ENCODE measurements at regions not wholly inside any gene's neighbourhood (a gene's known extent, or its start where the extent isn't known, plus 50 kb on each side); places are given as distances from the start of the nearest gene placed in this dataset.

- WGBS, 2 donors: 82% methylated on average over 7 of the region's 7 CpGs
- H3K36me3 ChIP-seq: no peaks in the 10 kb centered on the region
- no peak for TF ChIP-seq POLR2A (IDR thresholded peaks at IDR 0.05)
- no peak for TF ChIP-seq CTCF (IDR thresholded peaks at IDR 0.05)
- TF ChIP-seq EP300 (IDR thresholded peaks at IDR 0.05): no peak
- H3K4me3 ChIP-seq: no peak overlapping the region
- no peak overlapping the region for H3K27ac ChIP-seq
- no peak for DNase-seq (ENCODE audit: low spot score in 2 of 2)
- H3K27me3 ChIP-seq: no peaks in the 10 kb centered on the region
- peaks cover 0 to 15% (median 0%) of the 10 kb centered on the region in 4 donors for H3K9me3 ChIP-seq
- no peaks in the 10 kb centered on the region for H3K4me1 ChIP-seq
Measured at GRCh38 chr22:48118654-48119053, 1356.2 kb downstream of the TBC1D22A start.

- peaks cover 0 to 5% (median 0%) of the 10 kb centered on the region in 4 donors for H3K9me3 ChIP-seq
- no peaks in the 10 kb centered on the region for H3K36me3 ChIP-seq
- no peak overlapping the region for H3K4me3 ChIP-seq
- WGBS, 2 donors: 75 to 77% methylated on average over 4 of the region's 4 CpGs
- H3K4me1 ChIP-seq: peaks cover 0 to 11% (median 0%) of the 10 kb centered on the region in 4 donors
- no peak for DNase-seq (ENCODE audit: low spot score in 2 of 2)
- no peak overlapping the region for H3K27ac ChIP-seq
- TF ChIP-seq POLR2A (IDR thresholded peaks at IDR 0.05): no peak
- TF ChIP-seq CTCF (IDR thresholded peaks at IDR 0.05): no peak
- TF ChIP-seq EP300 (IDR thresholded peaks at IDR 0.05): no peak
- no peaks in the 10 kb centered on the region for H3K27me3 ChIP-seq
Measured at GRCh38 chr22:48116871-48117270, 1354.4 kb downstream of the TBC1D22A start.

GRCh38 chr22:48112687-48113521, 1350.5 kb downstream of the TBC1D22A start:
- H3K36me3 ChIP-seq: no peaks in the 10 kb centered on the region
- no peak for TF ChIP-seq EP300 (IDR thresholded peaks at IDR 0.05)
- TF ChIP-seq CTCF (IDR thresholded peaks at IDR 0.05): no peak
- TF ChIP-seq POLR2A (IDR thresholded peaks at IDR 0.05): no peak
- H3K4me1 ChIP-seq: peaks cover 0 to 11% (median 0%) of the 10 kb centered on the region in 4 donors
- no peak overlapping the region for H3K4me3 ChIP-seq
- no peak for DNase-seq (ENCODE audit: low spot score in 2 of 2)
- peak overlapping the region in 1 of 4 donors; percentile 36 for H3K27ac ChIP-seq
- WGBS, 2 donors: 56 to 71% methylated on average over 8 of the region's 8 CpGs
- peaks cover 0 to 15% (median 0%) of the 10 kb centered on the region in 4 donors for H3K9me3 ChIP-seq
- no peaks in the 10 kb centered on the region for H3K27me3 ChIP-seq

GRCh38 chr22:48106715-48107259, 1344.3 kb downstream of the TBC1D22A start:
- no peak for TF ChIP-seq POLR2A (IDR thresholded peaks at IDR 0.05)
- TF ChIP-seq EP300 (IDR thresholded peaks at IDR 0.05): no peak
- TF ChIP-seq CTCF (IDR thresholded peaks at IDR 0.05): no peak
- H3K27ac ChIP-seq: no peak overlapping the region
- WGBS, 2 donors: 90 to 94% methylated on average over 6 of the region's 6 CpGs
- DNase-seq (ENCODE audit: low spot score in 2 of 2): no peak
- H3K4me3 ChIP-seq: no peak overlapping the region
- H3K36me3 ChIP-seq: no peaks in the 10 kb centered on the region
- H3K27me3 ChIP-seq: no peaks in the 10 kb centered on the region
- H3K4me1 ChIP-seq: no peaks in the 10 kb centered on the region
- H3K9me3 ChIP-seq: peaks cover 0 to 15% (median 0%) of the 10 kb centered on the region in 4 donors

GRCh38 chr22:48106215-48106614, 1343.8 kb downstream of the TBC1D22A start:
- DNase-seq (ENCODE audit: low spot score in 2 of 2): no peak
- no peaks in the 10 kb centered on the region for H3K36me3 ChIP-seq
- H3K4me1 ChIP-seq: no peaks in the 10 kb centered on the region
- H3K27me3 ChIP-seq: no peaks in the 10 kb centered on the region
- no peak overlapping the region for H3K4me3 ChIP-seq
- TF ChIP-seq POLR2A (IDR thresholded peaks at IDR 0.05) (no peak), EP300 (IDR thresholded peaks at IDR 0.05) (no peak), CTCF (IDR thresholded peaks at IDR 0.05) (no peak)
- H3K27ac ChIP-seq: no peak overlapping the region
- WGBS, 2 donors: 82 to 93% methylated on average over 11 of the region's 11 CpGs
- peaks cover 0 to 15% (median 0%) of the 10 kb centered on the region in 4 donors for H3K9me3 ChIP-seq

Data from tibial nerve (tissue), 4 donors.